ENCODE measurements at regions not wholly inside any gene's neighbourhood (a gene's known extent, or its start where the extent isn't known, plus 50 kb on each side); places are given as distances from the start of the nearest gene placed in this dataset.

DNA sequence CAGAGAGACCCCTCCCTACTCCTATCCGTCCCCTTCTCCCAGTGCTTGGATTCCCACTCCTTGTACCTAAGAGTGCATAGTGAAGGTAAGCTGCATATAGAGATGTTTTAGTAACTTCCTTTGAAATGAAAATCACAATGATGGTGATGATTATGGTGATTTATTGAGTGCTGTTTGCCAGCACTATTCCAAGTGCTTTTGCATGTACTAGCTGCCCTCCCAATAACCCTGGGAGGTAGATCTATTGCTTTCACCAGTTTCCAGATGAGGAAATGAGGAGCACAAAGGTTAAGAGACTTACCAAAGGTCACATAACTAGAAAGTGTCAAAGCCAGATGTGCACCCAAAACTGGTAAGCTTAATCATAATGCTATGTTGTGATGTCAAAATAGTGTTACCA lies 80.4 kb upstream of the NEUROD6 start:
- TF ChIP-seq EZH2 (IDR thresholded peaks at IDR 0.05; ENCODE audit: borderline replicate concordance, low read length) = no peak
- no peak for TF ChIP-seq CTCF (IDR thresholded peaks at IDR 0.05; ENCODE audit: low read length)
- no peaks in the 10 kb centered on the region for H3K27me3 ChIP-seq (ENCODE audit: insufficient read depth, low read length)
- H3K79me2 ChIP-seq (ENCODE audit: insufficient read depth, low read length) = no peaks in the 10 kb centered on the region
- no peak overlapping the region for H2AFZ ChIP-seq (ENCODE audit: low read length)
- no peak overlapping the region for H3K27ac ChIP-seq (ENCODE audit: low read depth, low read length, poor library complexity, severe bottlenecking)
- no peaks in the 10 kb centered on the region for H3K36me3 ChIP-seq (ENCODE audit: insufficient read depth, low read length)
- no peaks in the 10 kb centered on the region for H3K9me2 ChIP-seq (ENCODE audit: low read depth, low read length)
- no peak overlapping the region for H3K9ac ChIP-seq (ENCODE audit: low read length)
- no peaks in the 10 kb centered on the region for H4K20me1 ChIP-seq (ENCODE audit: insufficient read depth, low read length)
- H3F3A ChIP-seq (ENCODE audit: insufficient read depth, low read length) = no peaks in the 10 kb centered on the region
- H3K4me1 ChIP-seq (ENCODE audit: insufficient read depth, low read length, severe bottlenecking) = no peaks in the 10 kb centered on the region
- no peak overlapping the region for H3K4me3 ChIP-seq (ENCODE audit: low read depth, low read length, poor library complexity, severe bottlenecking)
- H3K9me3 ChIP-seq (ENCODE audit: low read length) = no peaks in the 10 kb centered on the region
- no peak overlapping the region for H3K4me2 ChIP-seq (ENCODE audit: low read length)

DNA sequence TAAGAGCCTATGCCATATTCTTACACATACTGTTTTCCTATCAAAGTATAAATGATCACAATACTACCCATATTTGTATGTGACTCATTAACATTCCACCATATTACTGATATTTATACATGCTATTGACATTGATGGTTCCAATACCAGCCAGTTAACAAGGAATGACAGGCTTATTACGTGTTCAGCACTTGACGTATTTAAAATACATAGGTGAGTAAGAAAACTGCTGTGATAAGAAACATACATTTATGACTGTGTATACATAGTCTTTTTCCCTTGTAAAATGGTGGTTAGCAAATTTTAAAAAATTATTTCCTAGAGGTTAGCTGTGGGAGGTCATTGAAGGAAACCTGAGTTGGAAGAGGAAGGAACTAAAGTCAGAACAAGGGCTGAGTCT lies 81.1 kb upstream of the NEUROD6 start:
- TF ChIP-seq CTCF (IDR thresholded peaks at IDR 0.05; ENCODE audit: low read length) (no peak), EZH2 (IDR thresholded peaks at IDR 0.05; ENCODE audit: borderline replicate concordance, low read length) (no peak)
- H4K20me1 ChIP-seq (ENCODE audit: insufficient read depth, low read length) = no peaks in the 10 kb centered on the region

DNA sequence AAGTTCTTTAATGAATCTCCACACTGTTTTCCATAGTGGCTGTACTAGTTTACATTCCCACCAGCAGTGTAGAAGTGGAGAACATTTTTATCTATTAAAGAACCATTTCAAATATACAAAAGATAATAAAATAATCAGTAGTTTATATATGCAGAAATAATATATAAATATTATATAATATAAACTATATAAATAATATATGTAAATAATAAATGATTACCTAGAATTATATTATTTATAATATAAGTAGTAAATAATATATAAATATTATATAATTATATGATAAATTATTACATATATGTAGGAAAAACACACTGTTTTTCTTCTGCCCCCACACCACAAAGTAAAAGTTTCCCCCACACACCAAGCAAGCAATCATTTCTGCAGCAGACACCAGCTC lies 83.5 kb upstream of the NEUROD6 start:
- H3K27ac ChIP-seq (ENCODE audit: low read depth, low read length, poor library complexity, severe bottlenecking) = no peak overlapping the region
- H3K79me2 ChIP-seq (ENCODE audit: insufficient read depth, low read length) = no peaks in the 10 kb centered on the region
- no peak for TF ChIP-seq CTCF (IDR thresholded peaks at IDR 0.05; ENCODE audit: low read length)
- TF ChIP-seq EZH2 (IDR thresholded peaks at IDR 0.05; ENCODE audit: borderline replicate concordance, low read length) = no peak
- H2AFZ ChIP-seq (ENCODE audit: low read length) = no peak overlapping the region
- H3K4me3 ChIP-seq (ENCODE audit: low read depth, low read length, poor library complexity, severe bottlenecking) = no peak overlapping the region
- H3K4me1 ChIP-seq (ENCODE audit: insufficient read depth, low read length, severe bottlenecking) = no peaks in the 10 kb centered on the region
- no peaks in the 10 kb centered on the region for H3K9me2 ChIP-seq (ENCODE audit: low read depth, low read length)
- no peak overlapping the region for H3K9ac ChIP-seq (ENCODE audit: low read length)
- no peaks in the 10 kb centered on the region for H3K9me3 ChIP-seq (ENCODE audit: low read length)
- no peaks in the 10 kb centered on the region for H3K27me3 ChIP-seq (ENCODE audit: insufficient read depth, low read length)
- no peak overlapping the region for H3K4me2 ChIP-seq (ENCODE audit: low read length)
- H3K36me3 ChIP-seq (ENCODE audit: insufficient read depth, low read length) = no peaks in the 10 kb centered on the region
- H3F3A ChIP-seq (ENCODE audit: insufficient read depth, low read length) = no peaks in the 10 kb centered on the region
- no peaks in the 10 kb centered on the region for H4K20me1 ChIP-seq (ENCODE audit: insufficient read depth, low read length)

More for the DNA sequence above, 81.1 kb upstream of the NEUROD6 start:
- no peak overlapping the region for H3K4me3 ChIP-seq (ENCODE audit: low read depth, low read length, poor library complexity, severe bottlenecking)
- H3K27ac ChIP-seq (ENCODE audit: low read depth, low read length, poor library complexity, severe bottlenecking) = no peak overlapping the region
- H3F3A ChIP-seq (ENCODE audit: insufficient read depth, low read length) = no peaks in the 10 kb centered on the region
- H3K4me1 ChIP-seq (ENCODE audit: insufficient read depth, low read length, severe bottlenecking) = no peaks in the 10 kb centered on the region
- H3K9ac ChIP-seq (ENCODE audit: low read length) = no peak overlapping the region
- H3K36me3 ChIP-seq (ENCODE audit: insufficient read depth, low read length) = no peaks in the 10 kb centered on the region
- H3K27me3 ChIP-seq (ENCODE audit: insufficient read depth, low read length) = no peaks in the 10 kb centered on the region
- H3K9me3 ChIP-seq (ENCODE audit: low read length) = no peaks in the 10 kb centered on the region
- no peak overlapping the region for H2AFZ ChIP-seq (ENCODE audit: low read length)
- H3K79me2 ChIP-seq (ENCODE audit: insufficient read depth, low read length) = no peaks in the 10 kb centered on the region
- no peak overlapping the region for H3K4me2 ChIP-seq (ENCODE audit: low read length)
- H3K9me2 ChIP-seq (ENCODE audit: low read depth, low read length) = no peaks in the 10 kb centered on the region
